ENCODE measurements at regions not wholly inside any gene's neighbourhood (a gene's known extent, or its start where the extent isn't known, plus 50 kb on each side); places are given as distances from the start of the nearest gene placed in this dataset.

GRCh38 chr7:20484356-20484755 is 131.1 kb upstream of the ABCB5 start:
- Histone ChIP-seq H3K4me2 (ENCODE audit: low read depth, low read length) (no peak overlapping the region), H3K23ac (ENCODE audit: low read depth, low read length) (no peak overlapping the region), H3K9me3 (ENCODE audit: control insufficient read depth, insufficient read depth, low read length) (peaks cover 3% of the 10 kb centered on the region), H2BK15ac (ENCODE audit: low read depth, low read length) (no peak overlapping the region), H2BK120ac (ENCODE audit: low read depth, low read length) (no peak overlapping the region), H3K4me3 (ENCODE audit: insufficient read depth, low read depth, low read length) (no peak overlapping the region), H4K20me1 (ENCODE audit: insufficient read depth, low read length) (no peaks in the 10 kb centered on the region), H2AFZ (replicated peaks; ENCODE audit: low read length, poor library complexity) (no peak overlapping the region), H3K27me3 (ENCODE audit: control insufficient read depth, insufficient read depth, low read length) (no peaks in the 10 kb centered on the region), H3K4ac (ENCODE audit: low read depth, low read length) (no peak overlapping the region), H3K14ac (replicated peaks; ENCODE audit: low read depth, low read length) (no peak overlapping the region), H3K18ac (ENCODE audit: low read depth, low read length) (no peak overlapping the region), H2BK5ac (ENCODE audit: low read depth, low read length, poor library complexity, severe bottlenecking) (no peak overlapping the region), H3K9me1 (ENCODE audit: insufficient read depth, low read length) (no peaks in the 10 kb centered on the region), H3K9ac (ENCODE audit: low read depth, low read length) (no peak overlapping the region), H2BK20ac (ENCODE audit: low read depth, low read length) (no peak overlapping the region), H2AK5ac (ENCODE audit: low read depth, low read length) (no peak overlapping the region), H3K79me1 (ENCODE audit: low read depth in 1 of 2, low read length in 2 of 2) (no peaks in the 10 kb centered on the region), H2AK9ac (replicated peaks; ENCODE audit: low read depth, low read length, poor library complexity) (no peak overlapping the region), H3K56ac (ENCODE audit: extremely low read depth, insufficient read depth, low read length) (no peak overlapping the region), H4K5ac (ENCODE audit: low read depth, low read length) (no peak overlapping the region), H4K8ac (ENCODE audit: low read depth in 2 of 2, low read length in 2 of 2) (no peak overlapping the region), H3K27ac (ENCODE audit: insufficient read depth, low read length) (no peak overlapping the region), H3K4me1 (ENCODE audit: control insufficient read depth, insufficient read depth, low read length) (no peaks in the 10 kb centered on the region), H3K36me3 (ENCODE audit: control insufficient read depth, insufficient read depth, low read length) (no peaks in the 10 kb centered on the region), H4K91ac (ENCODE audit: insufficient read depth, low read depth, low read length) (no peak overlapping the region)
- in situ Hi-C loops (cut with MboI; ENCODE audit: low sequenced_read_pairs) (no loop called here), dilution Hi-C loops (cut with HindIII; ENCODE audit: low sequenced_read_pairs, unreplicated experiment) (no loop called here), intact Hi-C loops (cut with micrococcal nuclease) (no loop called here)
- DNase-seq (no peak), ATAC-seq (ENCODE audit: low read depth) (no peak)
- TF ChIP-seq RFX5 (IDR thresholded peaks at IDR 0.05; ENCODE audit: low read depth, low read length) (no peak), BHLHE40 (IDR thresholded peaks at IDR 0.05; ENCODE audit: low read depth, low read length) (no peak), MXI1 (IDR thresholded peaks at IDR 0.05; ENCODE audit: borderline replicate concordance, low read depth, low read length) (no peak), RCOR1 (IDR thresholded peaks at IDR 0.05; ENCODE audit: insufficient replicate concordance, low read length) (no peak), SMC3 (IDR thresholded peaks at IDR 0.05; ENCODE audit: low read depth, low read length) (no peak), MAFK (IDR thresholded peaks at IDR 0.05; ENCODE audit: low read depth, low read length) (no peak)
- no CpG with 5 or more reads among the region's 1 CpG for WGBS, 2 experiments (ENCODE audit: extremely low coverage in 2 of 2, insufficient read length in 1 of 2)
- no TSS peak for BruUV-seq (replicated peaks)
- ChIA-PET POLR2A (ENCODE audit: unreplicated experiment) (no interaction called here), CTCF (no interaction called here)
